GM19328 (cell line): ENCODE measurements at regions not wholly inside any gene's neighbourhood (a gene's known extent, or its start where the extent isn't known, plus 50 kb on each side); places are given as distances from the start of the nearest gene placed in this dataset.
"Not testable (repeated sequence)": the region's sequence is repeated elsewhere in the genome, so short reads cannot be mapped to it uniquely, and the experiment has no call there.

Experiments used
- ATAC-seq: cut with Tn5 transposase; IDR thresholded peaks from one replicate; pipeline ENCODE4 v1.9.1; 2021; ENCODE audit warnings: mild to moderate bottlenecking, moderate library complexity; ENCODE audit not compliant: unreplicated experiment

DNA sequence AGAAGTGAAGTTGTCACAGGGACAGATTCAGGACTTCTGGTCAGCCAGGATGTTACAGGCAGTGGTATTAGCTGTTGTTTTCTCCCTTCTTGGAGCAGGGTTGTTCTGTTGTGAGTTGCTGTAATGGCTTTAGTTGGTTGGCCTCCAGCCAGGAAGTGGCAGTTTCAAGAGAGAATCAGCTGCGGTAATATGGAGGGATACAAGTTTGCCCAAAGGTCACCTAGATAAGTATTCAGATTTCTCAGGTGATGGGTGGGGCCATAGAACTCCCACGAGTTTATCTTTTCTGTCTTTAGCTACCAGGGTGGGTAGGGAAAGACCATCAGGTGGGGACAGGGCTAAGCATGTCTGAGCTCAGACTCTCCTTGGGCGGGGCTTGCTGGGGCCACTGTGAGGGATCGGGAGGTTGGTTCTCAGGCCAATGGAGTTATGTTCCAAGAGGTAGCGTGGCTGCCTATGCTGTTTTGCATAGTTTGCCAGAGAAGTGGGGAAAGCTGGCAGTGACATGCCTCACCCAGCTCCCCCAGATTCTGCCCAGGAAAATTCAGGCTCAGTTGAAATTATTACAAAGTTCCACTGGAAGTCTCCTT is 640.4 kb upstream of the CHAC2 start:
- no peak for ATAC-seq

DNA sequence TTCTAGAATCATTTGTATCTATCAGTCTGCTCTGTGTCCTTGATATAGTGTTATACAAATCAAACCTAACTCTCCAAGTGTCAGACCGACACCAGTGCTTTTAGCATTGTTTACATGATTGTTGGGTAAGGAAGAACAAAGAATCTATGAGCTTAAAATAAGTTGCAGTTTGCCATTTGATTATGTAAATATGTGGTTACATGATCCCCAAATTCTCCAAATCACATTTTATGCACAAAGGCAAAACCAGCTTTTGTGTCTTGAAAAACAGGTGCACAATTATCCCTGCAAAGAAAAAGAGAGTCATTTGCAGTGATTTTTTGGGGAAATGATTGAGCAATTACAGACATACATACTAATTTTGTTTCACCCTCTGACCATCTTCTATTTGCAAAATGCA is 652.6 kb upstream of the CHAC2 start:
- no peak for ATAC-seq

DNA sequence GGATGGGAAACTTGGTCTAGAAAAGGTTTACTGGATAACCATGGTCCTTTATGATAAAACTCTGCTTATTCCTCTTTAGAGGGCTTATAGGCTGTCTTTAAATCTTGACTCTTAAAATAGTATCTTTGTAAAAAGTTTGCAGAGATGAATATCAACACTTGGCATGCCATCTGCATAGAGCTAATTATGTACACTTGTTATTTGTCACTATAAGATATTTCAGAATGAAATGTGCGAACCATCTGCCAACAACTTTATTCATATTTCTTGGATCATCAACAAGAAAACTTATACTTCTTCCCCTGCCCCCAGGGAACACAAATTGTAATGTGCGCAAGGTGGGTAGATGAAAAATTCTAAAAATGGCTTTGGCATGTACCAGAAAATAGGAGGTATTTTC is 653.0 kb upstream of the CHAC2 start:
- ATAC-seq, result no peak

DNA sequence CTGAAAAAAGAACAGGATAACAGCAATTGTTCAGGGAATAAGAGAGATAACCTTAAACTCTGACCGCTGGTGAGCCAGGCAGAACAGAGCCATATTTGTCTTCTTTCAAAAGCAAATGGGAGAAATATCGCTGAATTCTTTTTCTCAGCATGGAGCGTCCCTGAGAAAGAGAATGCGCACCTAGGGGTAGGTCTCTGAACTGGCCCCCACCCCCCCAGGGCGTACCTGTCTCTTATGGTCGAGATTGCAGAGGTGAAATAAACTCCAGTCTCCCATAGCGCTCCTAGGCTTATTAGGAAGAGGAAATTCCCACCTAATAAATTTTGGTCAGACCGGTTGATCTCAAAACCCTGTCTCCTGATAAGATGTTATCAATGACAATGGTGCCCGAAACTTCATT is 655.2 kb upstream of the CHAC2 start:
- ATAC-seq, result not testable (repeated sequence)

- no peak for ATAC-seq
Measured at GRCh38 chr2:53111406-53111805, 656.2 kb upstream of the CHAC2 start.

GRCh38 chr2:53111004-53111403 is 656.6 kb upstream of the CHAC2 start:
- ATAC-seq, result no peak

GRCh38 chr2:53108246-53108645 is 659.4 kb upstream of the CHAC2 start:
- ATAC-seq, result no peak

DNA sequence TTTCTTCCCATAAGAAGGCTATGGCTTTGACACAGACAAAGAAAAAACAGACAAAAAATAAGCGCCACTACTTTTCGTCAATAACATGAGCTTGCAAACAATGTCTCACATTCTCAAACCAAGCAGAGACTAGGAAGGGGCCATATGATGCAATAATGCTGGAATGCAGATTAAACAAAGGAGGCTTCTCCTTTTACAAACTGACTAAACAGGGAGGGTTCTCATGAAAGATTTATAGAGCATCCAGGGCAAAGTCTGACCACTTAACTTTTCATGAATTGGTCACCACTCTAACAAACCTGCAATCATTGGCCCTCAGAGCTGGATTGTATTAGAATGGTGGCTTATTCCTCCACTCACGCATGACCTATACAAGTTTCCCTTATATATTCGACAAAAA is 663.3 kb upstream of the CHAC2 start:
- no peak for ATAC-seq

DNA sequence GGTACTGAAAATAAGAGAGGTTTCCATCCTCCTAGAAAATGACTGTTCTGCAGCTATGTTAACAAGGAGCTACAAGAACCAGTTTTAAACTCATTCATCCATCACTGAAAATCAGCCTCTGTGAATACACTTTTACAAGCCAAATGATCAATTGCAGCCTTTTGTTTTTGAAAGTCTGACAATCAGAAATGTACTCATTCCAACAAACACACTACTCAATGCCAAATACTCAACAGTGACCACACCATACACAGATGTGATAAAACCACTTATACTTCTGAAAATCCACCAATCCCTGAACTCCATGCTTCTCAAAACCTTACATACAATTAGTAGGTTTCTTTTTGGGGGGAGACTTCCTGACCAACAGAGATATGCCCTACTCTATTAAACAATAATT is 663.9 kb upstream of the CHAC2 start:
- no peak for ATAC-seq

DNA sequence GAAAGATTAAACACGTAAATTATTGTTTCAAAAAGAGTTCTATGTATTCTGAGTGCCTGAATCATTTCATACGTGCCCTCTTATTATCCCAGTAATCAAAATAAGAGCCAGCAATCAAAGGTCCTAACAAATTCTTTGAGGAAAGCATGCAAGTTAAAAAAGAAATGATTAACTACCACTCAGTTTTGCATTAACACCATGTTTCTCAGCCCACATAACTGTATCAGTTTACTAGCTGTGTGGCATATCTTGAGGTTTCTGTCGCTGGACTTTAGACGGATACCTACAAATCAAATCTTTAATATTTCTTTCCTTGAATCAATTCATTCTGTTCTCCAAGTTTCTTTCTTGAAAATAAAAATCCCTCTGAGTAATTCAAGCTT is 668.9 kb upstream of the CHAC2 start:
- no peak for ATAC-seq

DNA sequence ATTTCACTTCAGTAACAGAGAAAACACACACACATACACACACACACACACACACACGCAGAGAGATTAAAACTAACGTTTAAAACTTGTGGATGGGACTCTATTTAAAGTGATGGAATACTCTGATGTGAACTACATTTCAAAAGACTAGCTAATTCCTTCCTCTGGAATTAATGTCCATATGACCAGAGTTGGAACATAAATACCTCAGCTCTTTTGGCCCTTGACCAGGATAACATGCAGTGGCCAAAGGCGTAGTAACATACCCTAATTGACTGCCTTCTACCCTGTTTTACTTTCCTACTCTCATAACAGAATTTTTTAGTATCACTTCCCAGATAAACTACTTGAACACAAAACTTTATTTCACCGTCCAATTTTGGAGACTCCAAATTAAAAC is 671.3 kb upstream of the CHAC2 start:
- no peak for ATAC-seq

GRCh38 chr2:53095664-53096063 is 671.9 kb upstream of the CHAC2 start:
- ATAC-seq, result no peak

GRCh38 chr2:53095227-53095626 is 672.4 kb upstream of the CHAC2 start:
- no peak for ATAC-seq

DNA sequence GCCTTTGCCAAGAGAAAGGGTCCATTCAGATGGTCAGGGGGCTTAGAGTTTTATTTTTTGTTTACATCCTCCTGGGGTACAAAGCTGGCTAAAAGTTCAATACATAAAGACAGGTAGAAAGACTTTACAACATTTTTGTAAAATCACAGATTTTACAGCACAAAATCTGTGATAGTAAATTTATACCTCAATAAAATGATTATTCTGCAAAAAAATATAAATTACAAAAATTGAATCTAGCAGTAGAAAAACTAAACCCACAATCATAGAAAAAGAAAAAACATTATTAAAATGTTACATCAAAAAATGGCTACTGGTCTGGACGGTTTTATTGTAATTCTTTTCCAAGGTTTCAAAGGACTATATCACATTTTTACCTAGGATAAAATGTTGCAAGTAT is 674.2 kb upstream of the CHAC2 start:
- no peak for ATAC-seq

DNA sequence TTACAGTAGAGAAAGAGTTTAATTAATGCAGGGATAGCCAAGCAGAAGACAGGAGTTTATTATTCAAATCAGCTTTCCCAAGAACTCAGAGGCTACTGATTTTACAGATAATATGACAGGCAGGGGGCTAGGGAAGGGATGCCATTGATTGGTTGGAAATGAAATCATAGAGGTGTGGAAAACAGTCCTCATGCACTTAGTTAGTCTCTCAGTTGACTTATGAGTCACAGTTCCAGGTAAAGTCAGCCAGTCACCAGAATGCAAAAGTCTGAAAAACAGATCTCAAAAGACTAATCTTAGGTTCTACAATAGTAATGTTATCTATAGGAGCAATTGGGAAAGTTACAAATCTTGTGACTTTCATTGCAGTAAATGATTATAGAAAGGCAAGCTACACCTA is 676.4 kb upstream of the CHAC2 start:
- ATAC-seq, result no peak

- ATAC-seq, result no peak
Measured at GRCh38 chr2:53087874-53088461, 679.6 kb upstream of the CHAC2 start.

- ATAC-seq, result no peak
Measured at GRCh38 chr2:53087262-53087873, 680.2 kb upstream of the CHAC2 start.

- ATAC-seq, result no peak
Measured at GRCh38 chr2:53077413-53077812, 690.2 kb upstream of the CHAC2 start.

GRCh38 chr2:53075760-53076159 is 691.8 kb upstream of the CHAC2 start:
- no peak for ATAC-seq

GRCh38 chr2:53067533-53067932 is 700.1 kb upstream of the CHAC2 start:
- no peak for ATAC-seq

- ATAC-seq, result no peak
Measured at GRCh38 chr2:53067056-53067455, 700.5 kb upstream of the CHAC2 start.

GRCh38 chr2:53064154-53064553 is 703.5 kb upstream of the CHAC2 start:
- ATAC-seq, result no peak

DNA sequence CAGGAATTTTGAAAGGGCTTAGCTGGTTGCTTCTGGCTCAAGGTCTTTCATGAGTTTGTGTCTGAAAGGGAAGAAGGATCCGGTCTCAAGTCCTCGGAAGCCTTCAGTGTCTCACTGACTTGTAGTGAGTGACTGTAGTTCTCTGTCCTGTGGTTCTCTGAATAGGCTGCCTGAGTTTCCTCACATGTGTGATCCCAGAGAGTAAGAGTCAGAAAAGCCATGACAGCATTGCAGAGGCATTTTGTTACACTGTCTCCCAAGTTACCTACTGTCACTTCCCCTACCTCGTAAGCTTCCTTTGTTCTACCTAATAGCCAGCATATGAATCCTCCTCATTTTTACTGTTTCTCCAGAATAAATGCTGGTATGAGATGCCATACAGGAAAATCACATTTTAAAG is 709.1 kb upstream of the CHAC2 start:
- ATAC-seq, result no peak
